Testis (tissue), 2 donors: ENCODE measurements at regions not wholly inside any gene's neighbourhood (a gene's known extent, or its start where the extent isn't known, plus 50 kb on each side); places are given as distances from the start of the nearest gene placed in this dataset.

Experiments
- POLR2A ChIP-seq: fragments of 450-650 bp; IDR thresholded peaks from one replicate; pipeline ENCODE4 v1.6.1; 2017; ENCODE audit warnings: antibody characterized with exemption, mild to moderate bottlenecking, moderate library complexity
- TF ChIP-seq, protein P1 (sequence below), 3 experiments: fragments of 450-650 bp in 2 of 3; fragments of 200-600 bp in 1 of 3; sonication (generic) in 1 of 3; IDR thresholded peaks; one replicate each; pipeline ENCODE4 v1.5.1; 2016 to 2019; ENCODE audit warnings: antibody characterized with exemption in 3 of 3, mild to moderate bottlenecking in 2 of 3, moderate library complexity in 1 of 3

DNA sequence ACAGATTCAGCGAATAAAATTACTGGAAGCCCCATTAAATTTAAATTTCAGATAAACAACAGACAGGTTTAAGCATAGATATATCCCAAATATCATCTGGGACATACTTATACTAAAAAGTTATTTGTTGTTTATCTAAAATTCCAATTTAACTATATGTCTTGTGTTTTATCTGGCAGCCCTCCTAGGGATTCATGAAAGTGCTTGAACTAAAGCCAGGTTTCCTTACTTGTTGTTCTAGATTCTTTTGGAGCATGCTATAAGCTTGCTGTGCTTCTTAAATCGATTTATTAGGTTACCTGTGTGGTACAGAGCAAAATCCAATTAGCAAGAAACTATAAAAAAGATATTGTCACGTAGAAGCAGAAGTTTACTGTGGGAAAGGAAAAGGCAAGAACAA, 202.5 kb upstream of the GMDS start:
- TF ChIP-seq, protein P1, sequence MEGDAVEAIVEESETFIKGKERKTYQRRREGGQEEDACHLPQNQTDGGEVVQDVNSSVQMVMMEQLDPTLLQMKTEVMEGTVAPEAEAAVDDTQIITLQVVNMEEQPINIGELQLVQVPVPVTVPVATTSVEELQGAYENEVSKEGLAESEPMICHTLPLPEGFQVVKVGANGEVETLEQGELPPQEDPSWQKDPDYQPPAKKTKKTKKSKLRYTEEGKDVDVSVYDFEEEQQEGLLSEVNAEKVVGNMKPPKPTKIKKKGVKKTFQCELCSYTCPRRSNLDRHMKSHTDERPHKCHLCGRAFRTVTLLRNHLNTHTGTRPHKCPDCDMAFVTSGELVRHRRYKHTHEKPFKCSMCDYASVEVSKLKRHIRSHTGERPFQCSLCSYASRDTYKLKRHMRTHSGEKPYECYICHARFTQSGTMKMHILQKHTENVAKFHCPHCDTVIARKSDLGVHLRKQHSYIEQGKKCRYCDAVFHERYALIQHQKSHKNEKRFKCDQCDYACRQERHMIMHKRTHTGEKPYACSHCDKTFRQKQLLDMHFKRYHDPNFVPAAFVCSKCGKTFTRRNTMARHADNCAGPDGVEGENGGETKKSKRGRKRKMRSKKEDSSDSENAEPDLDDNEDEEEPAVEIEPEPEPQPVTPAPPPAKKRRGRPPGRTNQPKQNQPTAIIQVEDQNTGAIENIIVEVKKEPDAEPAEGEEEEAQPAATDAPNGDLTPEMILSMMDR (IDR thresholded peaks at IDR 0.05) = no peak
- TF ChIP-seq POLR2A = no peak
